Endothelial cell (in vitro differentiated cells): ENCODE measurements at regions not wholly inside any gene's neighbourhood (a gene's known extent, or its start where the extent isn't known, plus 50 kb on each side); places are given as distances from the start of the nearest gene placed in this dataset.
A peak's percentile ranks its signal among the peaks of the same experiment; 100 is the strongest.
"Not testable (repeated sequence)": the region's sequence is repeated elsewhere in the genome, so short reads cannot be mapped to it uniquely, and the experiment has no call there.

Source experiments
- DNase-seq: peaks from one replicate; pipeline ENCODE4 v3.0.0; 2021; ENCODE audit warnings: low spot score
- H3K27ac Mint-ChIP-seq: one replicate; pipeline ENCODE4 v1.8.0; 2021; ENCODE audit warnings: mixed read lengths, inconsistent platforms; ENCODE audit not compliant: unreplicated experiment
- H3K27me3 Mint-ChIP-seq: one replicate; pipeline ENCODE4 v1.8.0; 2021; ENCODE audit warnings: mild to moderate bottlenecking, moderate library complexity, mixed read lengths, inconsistent platforms; ENCODE audit not compliant: unreplicated experiment
- H3K36me3 Mint-ChIP-seq: one replicate; pipeline ENCODE4 v1.8.0; 2021; ENCODE audit warnings: mild to moderate bottlenecking, low read depth, mixed read lengths, inconsistent platforms; ENCODE audit not compliant: unreplicated experiment
- H3K4me1 Mint-ChIP-seq: one replicate; pipeline ENCODE4 v1.8.0; 2021; ENCODE audit warnings: mild to moderate bottlenecking, mixed read lengths, inconsistent platforms; ENCODE audit not compliant: unreplicated experiment
- H3K4me3 Mint-ChIP-seq: one replicate; pipeline ENCODE4 v1.8.0; 2021; ENCODE audit warnings: mild to moderate bottlenecking, mixed read lengths, inconsistent platforms; ENCODE audit not compliant: unreplicated experiment
- H3K9me3 Mint-ChIP-seq: one replicate; pipeline ENCODE4 v1.8.0; 2021; ENCODE audit warnings: mixed read lengths, inconsistent platforms; ENCODE audit not compliant: unreplicated experiment
- CTCF ChIP-seq: fragments of 200-600 bp; sonication (generic); IDR thresholded peaks from one replicate; pipeline ENCODE4 v1.5.0; 2021; ENCODE audit warnings: antibody characterized with exemption; ENCODE audit not compliant: unreplicated experiment

GRCh38 chr20:26169506-26169905 is 472.9 kb upstream of the ZNF337 start:
- no peak overlapping the region for H3K27ac Mint-ChIP-seq
- H3K4me3 Mint-ChIP-seq = no peak overlapping the region
- no peaks in the 10 kb centered on the region for H3K9me3 Mint-ChIP-seq
- no peaks in the 10 kb centered on the region for H3K27me3 Mint-ChIP-seq
- H3K4me1 Mint-ChIP-seq = peaks cover 8% of the 10 kb centered on the region
- no peak for TF ChIP-seq CTCF
- no peak for DNase-seq
- H3K36me3 Mint-ChIP-seq = no peaks in the 10 kb centered on the region

GRCh38 chr20:26167499-26167898 is 470.8 kb upstream of the ZNF337 start:
- Mint-ChIP-seq H3K27me3 (no peaks in the 10 kb centered on the region), H3K9me3 (no peaks in the 10 kb centered on the region), H3K4me1 (peaks cover 8% of the 10 kb centered on the region), H3K27ac (peak overlapping the region; percentile 32), H3K4me3 (no peak overlapping the region), H3K36me3 (no peaks in the 10 kb centered on the region)
- DNase-seq = no peak
- TF ChIP-seq CTCF = no peak

DNA sequence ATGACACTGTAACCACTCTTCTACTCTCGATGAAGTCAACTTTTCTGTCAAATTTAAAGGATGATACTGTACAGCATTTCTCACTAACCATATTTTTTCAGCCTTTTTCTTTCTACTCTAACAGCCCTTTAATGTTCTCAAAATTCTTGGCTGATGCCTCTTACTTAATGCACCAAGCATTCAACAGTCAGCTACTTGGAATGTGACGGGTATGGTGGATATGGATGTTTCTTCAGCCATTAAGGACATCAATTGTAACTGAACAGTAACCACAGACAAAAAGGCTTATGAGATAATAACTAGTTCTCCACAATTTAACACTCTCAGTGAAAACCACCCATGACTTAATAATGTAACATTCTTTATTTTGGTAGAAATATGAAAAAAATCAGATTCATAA is 467.2 kb upstream of the ZNF337 start:
- no peaks in the 10 kb centered on the region for H3K9me3 Mint-ChIP-seq
- DNase-seq = no peak
- no peak overlapping the region for H3K4me3 Mint-ChIP-seq
- no peaks in the 10 kb centered on the region for H3K27me3 Mint-ChIP-seq
- no peaks in the 10 kb centered on the region for H3K36me3 Mint-ChIP-seq
- H3K27ac Mint-ChIP-seq = no peak overlapping the region
- peaks cover 15% of the 10 kb centered on the region for H3K4me1 Mint-ChIP-seq
- no peak for TF ChIP-seq CTCF

DNA sequence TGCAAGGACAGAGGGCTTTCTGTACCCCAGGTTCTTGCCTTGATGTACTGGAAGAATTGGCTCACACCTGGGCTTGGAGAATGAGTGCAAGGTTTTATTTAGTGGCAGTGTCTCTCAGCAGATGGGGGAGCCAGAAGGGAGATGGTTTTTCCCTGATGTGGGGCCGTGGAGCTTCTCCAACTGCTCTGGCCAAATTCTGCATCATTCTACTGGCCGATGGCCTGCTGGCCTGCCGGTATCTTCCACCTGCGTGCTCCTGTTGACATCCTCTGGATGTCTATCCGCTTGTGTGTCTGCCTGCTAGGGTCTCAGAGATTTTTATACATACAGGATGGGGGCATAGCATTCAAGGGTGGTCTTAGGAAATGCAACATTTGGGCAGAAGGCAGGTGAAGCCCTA is 466.5 kb upstream of the ZNF337 start:
- not testable (repeated sequence) for DNase-seq

DNA sequence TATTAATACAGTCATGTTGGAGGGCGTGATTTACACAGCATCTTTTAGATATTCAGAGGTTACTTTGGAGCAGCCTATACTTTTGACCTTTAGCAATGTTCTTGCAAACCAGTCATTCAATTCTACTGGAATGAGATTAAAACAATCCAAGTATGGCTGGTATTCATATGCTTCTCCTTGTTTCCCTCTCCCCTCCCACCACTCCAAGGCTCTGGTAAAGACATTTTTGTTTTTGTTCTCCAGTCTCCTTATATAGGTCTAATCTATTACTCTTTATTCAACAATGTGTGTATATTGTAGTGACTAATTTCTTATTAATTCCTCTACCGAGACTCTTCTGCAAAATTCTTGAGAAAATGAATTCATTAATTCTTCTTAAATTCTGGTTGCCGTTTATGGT is 465.1 kb upstream of the ZNF337 start:
- H3K9me3 Mint-ChIP-seq, H3K27me3 Mint-ChIP-seq, H3K4me3 Mint-ChIP-seq, H3K27ac Mint-ChIP-seq, H3K36me3 Mint-ChIP-seq, DNase-seq, H3K4me1 Mint-ChIP-seq: not testable (repeated sequence)

More for the DNA sequence above, 466.5 kb upstream of the ZNF337 start:
- H3K36me3 Mint-ChIP-seq, H3K9me3 Mint-ChIP-seq, H3K4me3 Mint-ChIP-seq, H3K27me3 Mint-ChIP-seq, H3K27ac Mint-ChIP-seq: not testable (repeated sequence)
- H3K4me1 Mint-ChIP-seq = peaks cover 15% of the 10 kb centered on the region

- H3K9me3 Mint-ChIP-seq, H3K4me1 Mint-ChIP-seq, H3K4me3 Mint-ChIP-seq, DNase-seq, H3K27ac Mint-ChIP-seq, H3K36me3 Mint-ChIP-seq, H3K27me3 Mint-ChIP-seq: not testable (repeated sequence)
Measured at GRCh38 chr20:26160916-26161315, 464.3 kb upstream of the ZNF337 start.

DNA sequence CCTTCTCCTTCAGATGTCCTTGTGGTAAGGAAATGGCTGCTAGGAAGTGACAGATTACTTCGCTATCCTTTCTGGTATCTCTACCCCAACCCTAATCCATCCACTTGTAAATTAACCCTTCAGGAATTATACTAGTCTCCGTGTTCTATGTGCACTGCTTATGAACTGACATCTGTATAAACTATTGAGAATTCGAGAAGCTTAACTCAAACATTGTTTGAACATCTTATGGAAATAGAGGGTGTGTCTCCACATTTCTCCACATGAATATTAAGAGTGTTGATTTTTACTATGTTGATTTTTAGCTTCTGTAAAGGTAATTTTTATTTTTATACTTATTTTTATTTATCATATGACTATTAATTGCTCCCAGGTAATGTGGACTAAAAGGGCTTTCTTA is 457.6 kb upstream of the ZNF337 start:
- DNase-seq = no peak
- Mint-ChIP-seq H3K27me3 (no peaks in the 10 kb centered on the region), H3K36me3 (no peaks in the 10 kb centered on the region), H3K4me3 (no peak overlapping the region), H3K4me1 (no peaks in the 10 kb centered on the region), H3K27ac (no peak overlapping the region), H3K9me3 (no peaks in the 10 kb centered on the region)
- TF ChIP-seq CTCF = no peak
